GM12891 (cell line): ENCODE measurements at regions not wholly inside any gene's neighbourhood (a gene's known extent, or its start where the extent isn't known, plus 50 kb on each side); places are given as distances from the start of the nearest gene placed in this dataset.

Experiments
- PAX5 ChIP-seq: IDR thresholded peaks from 2 replicates; pipeline ENCODE4 v1.6.1; 2011; ENCODE audit warnings: low read length, moderate library complexity, mild to moderate bottlenecking; ENCODE audit not compliant: insufficient read depth, severe bottlenecking
- POLR2A ChIP-seq: IDR thresholded peaks from 2 replicates; pipeline ENCODE4 v1.6.1; 2011; ENCODE audit warnings: low read depth, low read length, control low read depth
- POLR2AphosphoS5 ChIP-seq: IDR thresholded peaks from 2 replicates; pipeline ENCODE4 v1.6.1; 2011; ENCODE audit warnings: low read depth, low read length, control low read depth
- TAF1 ChIP-seq: IDR thresholded peaks from 2 replicates; pipeline ENCODE4 v1.6.1; 2011; ENCODE audit warnings: low read depth, low read length, control low read depth

GRCh38 chr9:14441976-14442651, 128.2 kb upstream of the NFIB start:
- TF ChIP-seq POLR2A, result no peak
- no peak for TF ChIP-seq POLR2AphosphoS5
- no peak for TF ChIP-seq TAF1
- no peak for TF ChIP-seq PAX5
